ENCODE measurements at regions not wholly inside any gene's neighbourhood (a gene's known extent, or its start where the extent isn't known, plus 50 kb on each side); places are given as distances from the start of the nearest gene placed in this dataset.

DNA sequence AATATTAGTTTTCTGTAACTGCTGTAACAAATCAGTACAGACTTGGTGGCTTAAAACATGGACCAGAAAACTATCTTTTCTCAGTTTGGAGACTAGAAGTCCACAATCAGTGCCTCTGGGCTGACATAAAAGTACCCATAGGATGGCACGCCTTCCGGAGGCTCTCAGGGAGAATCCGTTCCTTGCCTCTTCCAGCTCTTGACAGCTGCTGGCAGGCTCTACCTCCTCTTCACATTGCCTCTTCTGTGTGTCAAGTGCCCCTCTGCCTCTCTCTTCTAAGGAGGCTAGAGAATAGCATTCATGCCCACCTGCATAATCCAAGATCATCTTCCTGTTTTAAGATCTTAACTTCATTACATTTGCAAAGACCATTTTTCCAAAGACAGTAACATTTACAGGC is 1194.2 kb downstream of the EFNB2 start:
- TF ChIP-seq, protein P1, sequence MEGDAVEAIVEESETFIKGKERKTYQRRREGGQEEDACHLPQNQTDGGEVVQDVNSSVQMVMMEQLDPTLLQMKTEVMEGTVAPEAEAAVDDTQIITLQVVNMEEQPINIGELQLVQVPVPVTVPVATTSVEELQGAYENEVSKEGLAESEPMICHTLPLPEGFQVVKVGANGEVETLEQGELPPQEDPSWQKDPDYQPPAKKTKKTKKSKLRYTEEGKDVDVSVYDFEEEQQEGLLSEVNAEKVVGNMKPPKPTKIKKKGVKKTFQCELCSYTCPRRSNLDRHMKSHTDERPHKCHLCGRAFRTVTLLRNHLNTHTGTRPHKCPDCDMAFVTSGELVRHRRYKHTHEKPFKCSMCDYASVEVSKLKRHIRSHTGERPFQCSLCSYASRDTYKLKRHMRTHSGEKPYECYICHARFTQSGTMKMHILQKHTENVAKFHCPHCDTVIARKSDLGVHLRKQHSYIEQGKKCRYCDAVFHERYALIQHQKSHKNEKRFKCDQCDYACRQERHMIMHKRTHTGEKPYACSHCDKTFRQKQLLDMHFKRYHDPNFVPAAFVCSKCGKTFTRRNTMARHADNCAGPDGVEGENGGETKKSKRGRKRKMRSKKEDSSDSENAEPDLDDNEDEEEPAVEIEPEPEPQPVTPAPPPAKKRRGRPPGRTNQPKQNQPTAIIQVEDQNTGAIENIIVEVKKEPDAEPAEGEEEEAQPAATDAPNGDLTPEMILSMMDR (IDR thresholded peaks at IDR 0.05), result no peak
- TF ChIP-seq POLR2A (IDR thresholded peaks at IDR 0.05), result no peak

Measured in thyroid gland (tissue), 4 donors.